ENCODE measurements at regions not wholly inside any gene's neighbourhood (a gene's known extent, or its start where the extent isn't known, plus 50 kb on each side); places are given as distances from the start of the nearest gene placed in this dataset.

DNA sequence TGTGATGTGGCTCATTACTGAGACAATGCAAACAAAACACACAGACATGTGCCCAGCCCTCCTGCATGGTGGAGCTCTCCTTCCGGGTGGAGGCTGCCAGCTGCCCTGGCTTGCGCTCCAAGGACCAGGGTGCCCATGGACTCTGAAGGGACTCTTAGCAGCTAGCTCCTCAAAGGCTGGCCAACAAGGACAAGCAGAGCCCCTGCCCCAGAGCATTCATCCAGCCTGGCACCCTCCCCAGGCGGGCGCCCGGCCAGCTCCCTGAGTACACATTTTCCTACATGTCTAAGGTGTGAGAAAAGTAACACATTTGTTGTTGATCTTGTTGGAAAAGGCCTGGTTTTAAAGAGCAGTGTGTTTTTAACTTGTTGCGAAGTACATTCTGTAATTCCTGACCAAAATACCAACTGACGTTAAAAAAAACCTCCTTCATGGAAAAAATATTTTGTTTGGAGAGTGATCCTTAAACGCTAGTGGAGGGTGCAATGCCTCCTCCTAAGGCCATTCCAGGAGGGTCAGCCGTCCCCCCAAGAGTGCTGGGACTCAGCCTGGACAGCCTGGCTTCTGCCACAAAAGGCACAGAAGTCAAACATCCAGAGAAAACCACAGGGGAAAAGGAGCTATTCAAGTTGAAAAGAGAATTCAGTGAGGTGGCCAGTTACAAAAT lies 86.9 kb downstream of the KLF15 start:
- Histone ChIP-seq H3K36me3 (no peaks in the 10 kb centered on the region), H3K9me3 (no peaks in the 10 kb centered on the region), H3K4me3 (no peak overlapping the region), H3K4me1 (peaks cover 42% of the 10 kb centered on the region), H3K27me3 (no peaks in the 10 kb centered on the region), H3K27ac (peak overlapping the region; percentile 46)
- TF ChIP-seq, protein P1, sequence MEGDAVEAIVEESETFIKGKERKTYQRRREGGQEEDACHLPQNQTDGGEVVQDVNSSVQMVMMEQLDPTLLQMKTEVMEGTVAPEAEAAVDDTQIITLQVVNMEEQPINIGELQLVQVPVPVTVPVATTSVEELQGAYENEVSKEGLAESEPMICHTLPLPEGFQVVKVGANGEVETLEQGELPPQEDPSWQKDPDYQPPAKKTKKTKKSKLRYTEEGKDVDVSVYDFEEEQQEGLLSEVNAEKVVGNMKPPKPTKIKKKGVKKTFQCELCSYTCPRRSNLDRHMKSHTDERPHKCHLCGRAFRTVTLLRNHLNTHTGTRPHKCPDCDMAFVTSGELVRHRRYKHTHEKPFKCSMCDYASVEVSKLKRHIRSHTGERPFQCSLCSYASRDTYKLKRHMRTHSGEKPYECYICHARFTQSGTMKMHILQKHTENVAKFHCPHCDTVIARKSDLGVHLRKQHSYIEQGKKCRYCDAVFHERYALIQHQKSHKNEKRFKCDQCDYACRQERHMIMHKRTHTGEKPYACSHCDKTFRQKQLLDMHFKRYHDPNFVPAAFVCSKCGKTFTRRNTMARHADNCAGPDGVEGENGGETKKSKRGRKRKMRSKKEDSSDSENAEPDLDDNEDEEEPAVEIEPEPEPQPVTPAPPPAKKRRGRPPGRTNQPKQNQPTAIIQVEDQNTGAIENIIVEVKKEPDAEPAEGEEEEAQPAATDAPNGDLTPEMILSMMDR (IDR thresholded peaks at IDR 0.05): no peak
- peak in 1 of 2 donors; percentile 65 for TF ChIP-seq POLR2AphosphoS5 (IDR thresholded peaks at IDR 0.05; ENCODE audit: insufficient read depth in 1 of 2, low read depth in 1 of 2)
- DNase-seq (ENCODE audit: extremely low spot score in 2 of 2): peak in 1 of 2 donors; percentile 80
- intact Hi-C loops (cut with DNase I): no loop called here

DNA sequence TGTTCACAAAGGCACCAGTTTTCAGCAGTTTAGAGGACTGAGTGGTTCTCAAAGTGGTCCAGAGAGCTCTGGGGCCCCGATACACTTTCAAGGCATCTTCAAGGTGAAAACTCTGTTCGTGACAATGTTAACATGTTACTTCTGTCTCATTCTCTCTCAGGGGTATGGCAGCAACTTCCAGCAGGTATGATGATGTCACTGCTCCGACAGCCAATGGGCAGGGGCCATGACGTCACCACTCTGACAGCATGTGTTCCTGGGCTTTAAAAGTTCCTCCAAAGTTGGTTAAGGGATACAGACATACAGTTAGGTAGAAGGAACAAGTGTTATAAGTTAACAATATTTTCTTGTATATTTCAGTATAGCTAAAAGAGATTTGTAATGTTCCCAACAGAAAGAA lies 87.9 kb downstream of the KLF15 start:
- Histone ChIP-seq H3K27ac (peak overlapping the region; percentile 46), H3K9me3 (no peaks in the 10 kb centered on the region), H3K27me3 (no peaks in the 10 kb centered on the region), H3K4me3 (no peak overlapping the region), H3K36me3 (no peaks in the 10 kb centered on the region), H3K4me1 (peaks cover 42% of the 10 kb centered on the region)
- TF ChIP-seq, protein P1 (IDR thresholded peaks at IDR 0.05): no peak
- TF ChIP-seq POLR2A (IDR thresholded peaks at IDR 0.05) (no peak), POLR2AphosphoS5 (IDR thresholded peaks at IDR 0.05; ENCODE audit: insufficient read depth in 1 of 2, low read depth in 1 of 2) (no peak)
- no peak for DNase-seq (ENCODE audit: extremely low spot score in 2 of 2)
- intact Hi-C loops (cut with DNase I): loop anchor here (10.0 kb wide), 1 partner anchor 85 kb away; the partner anchor contains the start of gene KLF15

DNA sequence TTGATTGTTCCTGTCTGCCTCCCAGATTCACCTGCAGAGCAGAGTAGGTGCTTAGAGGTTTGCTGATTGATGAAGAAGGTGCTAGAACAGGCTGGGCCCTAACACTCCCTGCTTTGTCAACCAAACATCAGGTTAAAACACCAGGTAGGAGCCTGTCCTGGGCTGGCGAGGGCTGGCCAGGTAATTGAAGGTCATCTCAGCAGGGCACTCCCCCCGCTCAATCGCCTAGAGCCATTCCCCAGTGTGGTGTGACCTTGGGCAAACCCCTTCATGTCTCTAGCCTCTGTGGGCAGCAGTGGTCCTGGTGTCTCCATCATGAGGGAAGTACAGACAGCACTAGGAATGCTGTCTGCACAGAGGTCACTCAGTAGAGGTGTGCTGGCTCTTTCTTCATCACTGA lies 88.3 kb downstream of the KLF15 start:
- Histone ChIP-seq H3K27ac (peak overlapping the region; percentile 5), H3K4me1 (peaks cover 42% of the 10 kb centered on the region)

DNA sequence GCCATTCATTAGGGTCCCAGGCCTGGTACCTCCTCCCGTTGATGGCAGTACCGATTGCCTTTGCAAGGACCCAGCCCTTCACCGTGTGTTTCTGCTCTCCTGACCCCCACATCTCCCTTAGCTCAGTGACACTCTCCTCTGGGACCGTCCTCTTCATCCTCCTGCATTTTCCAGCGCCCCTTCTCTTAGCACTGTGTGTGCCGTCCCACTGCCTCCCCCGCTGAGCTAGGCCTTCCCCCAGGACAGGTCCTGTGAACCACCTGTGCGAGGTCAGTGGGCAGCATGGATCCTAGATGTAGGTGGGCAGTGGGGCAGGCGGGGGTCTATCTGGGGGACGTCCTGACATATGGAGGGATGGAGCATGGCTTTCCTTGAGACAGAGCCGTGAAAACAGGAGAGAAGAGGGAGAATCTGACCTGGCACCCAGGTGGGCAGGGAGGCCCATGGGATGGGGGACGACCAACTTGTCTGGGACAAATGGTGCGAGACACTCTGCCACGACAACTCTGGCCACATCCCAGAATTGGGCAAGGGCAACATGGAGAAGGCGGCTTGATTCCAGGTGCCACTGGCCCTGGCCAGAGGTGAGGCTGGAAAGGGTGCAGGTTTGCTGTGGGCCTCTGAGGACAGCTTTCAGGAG lies 87.7 kb upstream of the ALDH1L1 start:
- Histone ChIP-seq H3K9me3 (no peaks in the 10 kb centered on the region), H3K36me3 (no peaks in the 10 kb centered on the region), H3K4me1 (peaks cover 42% of the 10 kb centered on the region), H3K27ac (peak overlapping the region; percentile 76), H3K4me3 (peak overlapping the region; percentile 22 to 32), H3K27me3 (no peaks in the 10 kb centered on the region)
- intact Hi-C loops (cut with DNase I): loop anchor here (10.0 kb wide), 1 partner anchor 87 kb away; the partner anchor contains the start of gene KLF15
- no peak for TF ChIP-seq POLR2AphosphoS5 (IDR thresholded peaks at IDR 0.05; ENCODE audit: insufficient read depth in 1 of 2, low read depth in 1 of 2)
- TF ChIP-seq POLR2A (IDR thresholded peaks at IDR 0.05): no peak
- TF ChIP-seq, protein P1 (IDR thresholded peaks at IDR 0.05): no peak
- DNase-seq (ENCODE audit: extremely low spot score in 2 of 2): no peak

More for the DNA sequence above, 88.3 kb downstream of the KLF15 start:
- no peak for DNase-seq (ENCODE audit: extremely low spot score in 2 of 2)
- H3K4me3 ChIP-seq: no peak overlapping the region
- intact Hi-C loops (cut with DNase I): loop anchor here (10.0 kb wide), 1 partner anchor 86 kb away; the partner anchor contains the start of gene KLF15
- H3K27me3 ChIP-seq: no peaks in the 10 kb centered on the region
- TF ChIP-seq POLR2AphosphoS5 (IDR thresholded peaks at IDR 0.05; ENCODE audit: insufficient read depth in 1 of 2, low read depth in 1 of 2): no peak
- no peak for TF ChIP-seq POLR2A (IDR thresholded peaks at IDR 0.05)
- TF ChIP-seq, protein P1 (IDR thresholded peaks at IDR 0.05): no peak
- H3K9me3 ChIP-seq: no peaks in the 10 kb centered on the region
- H3K36me3 ChIP-seq: no peaks in the 10 kb centered on the region
